HG02870 (cell line): ENCODE measurements at regions not wholly inside any gene's neighbourhood (a gene's known extent, or its start where the extent isn't known, plus 50 kb on each side); places are given as distances from the start of the nearest gene placed in this dataset.

Experiments
- ATAC-seq: cut with Tn5 transposase; IDR thresholded peaks from one replicate; pipeline ENCODE4 v1.9.1; 2021; ENCODE audit warnings: mild to moderate bottlenecking, moderate library complexity; ENCODE audit not compliant: unreplicated experiment

DNA sequence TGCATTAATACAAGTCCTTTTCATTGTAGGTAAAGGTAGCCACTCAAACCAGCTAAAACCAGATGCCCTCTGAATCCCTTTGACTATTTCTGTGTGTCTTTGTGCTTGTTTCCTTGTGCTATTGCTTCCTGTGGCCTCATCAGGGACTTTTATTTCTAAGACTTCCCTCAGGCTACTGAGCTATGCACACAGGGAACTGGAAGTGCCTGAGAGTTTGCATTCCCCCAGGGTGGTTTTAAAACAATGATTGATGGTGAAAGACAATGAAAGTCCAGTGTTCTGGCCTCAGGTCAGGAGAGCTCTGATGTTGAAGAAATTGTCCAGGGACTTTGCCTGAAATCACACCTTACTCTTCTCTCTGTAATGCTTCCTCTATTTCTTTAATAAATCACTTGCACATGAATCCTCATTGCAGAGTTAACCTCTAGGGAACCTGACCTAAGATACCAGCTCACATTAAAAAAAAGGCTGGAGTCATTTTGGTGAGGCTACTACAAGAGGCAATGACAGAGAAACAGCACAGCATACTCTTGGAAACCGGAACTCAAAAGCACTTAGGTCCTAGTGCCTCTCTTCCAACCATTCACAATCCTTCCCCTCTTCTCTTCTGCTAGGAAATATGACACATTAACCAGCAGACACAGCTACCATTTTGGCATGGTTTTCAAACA lies 158.1 kb upstream of the NREP start:
- no peak for ATAC-seq

DNA sequence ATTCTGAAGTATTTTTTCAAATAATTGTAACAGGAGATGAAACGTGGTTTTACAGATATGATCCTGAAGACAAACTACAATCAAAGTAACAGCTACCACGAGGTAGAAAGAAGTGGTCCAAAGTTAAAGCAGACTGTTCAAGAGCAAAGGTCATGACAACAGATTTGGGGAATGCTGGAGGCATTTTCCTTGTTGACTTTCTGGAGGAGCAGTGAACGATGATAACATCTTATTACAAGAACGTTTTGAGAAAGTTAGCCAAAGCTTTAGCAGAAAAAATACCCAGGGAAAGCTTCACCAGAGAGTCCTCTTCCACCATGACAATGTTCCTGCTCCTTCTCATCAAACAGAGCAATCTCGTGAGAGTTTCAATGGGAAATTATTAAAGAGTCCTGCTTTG lies 145.4 kb upstream of the NREP start:
- ATAC-seq = no peak

DNA sequence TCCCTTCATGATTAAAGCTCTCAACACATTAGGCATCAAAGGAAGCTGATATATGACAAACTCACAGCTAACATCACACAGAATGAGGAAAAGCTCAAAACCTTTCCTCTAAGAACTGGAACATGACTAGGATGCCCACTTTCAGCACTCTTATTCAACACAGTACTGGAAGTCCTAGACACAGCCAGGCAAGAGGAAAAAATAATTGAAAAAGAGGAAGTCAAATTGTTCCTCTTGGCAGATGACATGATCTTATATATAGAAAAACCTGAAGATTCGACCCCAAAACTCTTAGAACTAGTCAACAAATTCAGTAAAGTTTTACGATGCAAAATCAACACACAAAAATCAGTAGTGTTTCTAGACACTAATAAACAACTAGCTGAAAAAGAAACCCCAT lies 144.3 kb upstream of the NREP start:
- no peak for ATAC-seq

DNA sequence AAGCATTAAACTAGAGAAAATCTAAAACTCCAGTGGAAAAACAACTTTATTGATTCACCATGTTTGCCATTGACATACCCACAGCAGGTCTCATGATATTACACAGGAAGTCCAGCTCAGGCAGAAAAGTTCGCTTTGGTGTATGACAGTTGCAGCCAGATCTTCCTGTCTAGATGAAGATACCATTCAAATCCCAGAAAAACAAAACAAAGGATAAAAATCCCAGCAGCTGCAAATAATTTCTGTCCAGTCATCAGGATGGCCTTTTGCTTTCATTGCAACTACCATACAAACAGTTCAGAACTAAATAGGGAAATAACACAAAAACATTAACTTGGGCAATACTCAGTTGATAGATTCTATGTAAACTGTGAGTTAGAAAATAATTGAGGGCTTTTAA lies 136.0 kb upstream of the NREP start:
- no peak for ATAC-seq

DNA sequence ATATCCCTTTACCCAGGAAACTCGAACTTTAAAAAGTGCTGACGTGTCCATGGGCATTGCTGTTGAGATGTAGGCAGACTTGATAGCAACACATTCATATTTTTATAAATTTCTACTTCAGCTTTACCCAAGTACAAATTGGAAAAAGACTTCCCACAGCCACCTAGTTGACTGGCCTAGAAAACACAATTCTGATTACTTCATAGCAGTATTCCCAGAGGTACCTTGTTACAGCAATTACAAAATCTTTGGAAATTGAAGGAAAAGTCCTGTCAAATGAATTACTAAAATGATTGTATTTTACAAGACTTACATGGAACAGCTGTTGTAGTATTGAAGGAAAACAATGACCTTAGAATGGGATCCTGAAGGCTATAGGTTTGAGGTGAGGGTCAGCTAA lies 130.7 kb upstream of the NREP start:
- no peak for ATAC-seq

DNA sequence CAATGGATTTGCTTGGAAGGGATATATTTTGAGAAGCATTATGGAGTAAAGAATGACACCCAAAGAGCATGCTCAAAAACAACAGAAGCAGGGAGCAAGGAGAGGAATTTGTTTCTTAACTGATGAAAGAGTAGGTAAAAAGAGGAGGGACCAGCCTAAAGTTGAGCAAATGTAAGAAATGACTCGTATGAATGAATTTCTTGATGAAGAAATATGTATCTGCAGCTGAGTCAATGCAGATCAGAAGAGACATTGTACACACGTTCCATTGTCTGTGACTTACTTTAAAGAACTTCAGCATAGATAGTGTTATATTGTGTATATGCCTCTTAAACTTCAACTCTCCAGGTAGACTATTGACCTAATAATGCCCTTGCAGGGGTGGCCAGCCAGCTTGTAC lies 112.7 kb upstream of the NREP start:
- no peak for ATAC-seq

DNA sequence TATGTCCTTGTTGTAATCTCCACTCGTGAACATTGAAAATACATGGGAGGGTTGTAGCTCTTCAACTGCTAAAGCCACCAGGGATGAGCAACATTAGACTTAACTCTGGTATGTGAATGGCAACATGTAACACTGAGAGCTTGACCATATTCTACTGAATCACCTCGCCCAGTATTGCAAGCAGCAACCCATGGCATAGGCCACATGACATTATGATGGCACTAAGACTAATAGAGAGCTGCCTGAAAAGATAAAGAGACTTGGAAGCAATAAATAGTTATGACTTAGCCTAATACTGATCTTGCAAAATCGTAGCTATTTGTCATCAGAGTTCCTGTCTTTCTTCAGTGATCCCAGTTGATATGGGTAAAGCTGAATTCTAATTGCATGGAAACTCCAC lies 108.4 kb upstream of the NREP start:
- ATAC-seq = no peak

DNA sequence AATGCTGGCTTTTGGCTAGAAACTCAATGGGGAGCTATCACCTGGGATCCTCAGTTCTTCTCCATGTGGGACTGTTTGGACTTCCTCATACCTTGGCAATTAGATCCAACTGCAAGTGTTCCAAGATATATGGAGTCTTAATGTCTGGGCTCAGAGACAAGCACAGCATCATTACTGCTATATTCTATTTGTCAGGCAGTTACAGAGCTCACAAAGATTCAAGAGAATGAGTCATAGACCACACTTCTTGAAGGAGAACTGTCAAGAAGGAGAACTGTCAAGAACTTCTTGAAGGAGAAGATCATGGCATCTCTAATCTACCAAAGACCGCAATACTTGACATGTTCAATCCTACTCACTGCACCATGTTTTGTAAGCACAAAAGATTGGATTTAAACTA lies 106.8 kb upstream of the NREP start:
- no peak for ATAC-seq

DNA sequence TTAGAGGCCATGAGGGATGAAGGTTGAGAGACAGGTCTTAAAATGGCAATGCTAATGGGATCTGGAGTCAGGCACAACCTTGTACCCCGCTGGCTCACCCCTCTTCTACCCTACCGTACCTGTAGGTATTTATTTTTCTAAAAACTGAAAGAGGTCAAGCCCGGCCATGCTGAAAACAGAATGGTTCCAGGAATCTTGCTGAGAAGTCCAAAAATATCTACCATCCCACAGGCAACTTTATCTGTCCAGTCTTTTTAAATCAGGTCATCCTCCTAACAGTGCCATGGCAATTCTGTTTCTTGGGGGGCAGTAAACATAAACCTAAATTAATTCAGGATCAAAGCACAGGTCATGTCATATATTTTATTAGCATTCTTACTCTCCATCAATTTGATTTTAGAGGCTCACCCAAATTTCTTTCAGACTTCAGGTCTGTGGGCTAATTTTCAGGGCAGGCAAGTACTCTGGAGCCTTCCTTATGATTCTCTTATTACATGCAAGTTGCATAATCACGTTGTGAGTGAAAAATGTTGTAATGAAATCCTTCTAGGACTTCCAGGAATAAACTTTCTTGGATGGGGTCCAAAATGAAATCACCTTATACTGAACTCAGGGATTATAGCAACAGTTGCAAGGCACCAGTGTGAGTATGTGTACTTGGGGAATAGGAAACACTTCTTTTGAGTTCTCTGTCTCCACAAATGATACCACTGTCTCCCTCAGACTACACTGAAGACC lies 102.7 kb upstream of the NREP start:
- ATAC-seq = no peak

DNA sequence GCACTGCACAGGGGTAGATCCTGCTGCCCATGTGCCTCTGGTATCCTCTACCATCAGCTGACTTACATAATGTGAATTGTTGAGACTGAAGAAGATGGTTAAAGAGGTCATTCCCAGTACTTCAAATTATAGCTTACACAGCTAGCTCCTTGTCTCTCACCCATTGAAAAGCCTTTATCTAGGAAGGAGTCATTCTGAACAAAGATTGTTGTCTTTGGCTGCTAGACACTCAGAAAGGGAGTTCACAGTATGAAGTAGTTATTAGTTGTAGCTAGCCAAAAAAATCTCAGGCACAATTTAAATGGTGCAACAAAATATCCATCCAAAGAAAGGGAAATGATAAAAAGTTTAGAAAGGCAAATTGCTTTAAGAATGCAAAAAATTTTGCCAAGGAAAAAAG lies 102.0 kb upstream of the NREP start:
- ATAC-seq = no peak

DNA sequence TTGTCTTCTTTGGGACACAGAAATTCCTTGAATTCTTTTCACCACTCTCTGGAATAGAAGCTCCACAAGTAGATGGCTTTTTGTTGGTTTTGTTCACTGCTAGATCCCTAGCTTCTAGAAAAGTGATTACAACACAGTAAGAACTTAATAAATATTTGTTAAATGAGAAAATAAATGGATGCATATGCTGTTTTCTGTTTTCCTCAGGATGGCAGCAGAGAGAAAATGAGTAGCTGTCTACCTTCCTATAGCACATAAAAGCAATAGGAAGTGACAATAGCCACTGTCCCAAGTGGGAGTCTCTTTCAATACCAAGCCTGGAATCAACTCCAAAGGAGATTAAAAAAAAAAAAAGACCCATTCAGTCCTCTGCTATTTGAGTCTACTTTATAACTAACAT lies 100.6 kb upstream of the NREP start:
- ATAC-seq = no peak

DNA sequence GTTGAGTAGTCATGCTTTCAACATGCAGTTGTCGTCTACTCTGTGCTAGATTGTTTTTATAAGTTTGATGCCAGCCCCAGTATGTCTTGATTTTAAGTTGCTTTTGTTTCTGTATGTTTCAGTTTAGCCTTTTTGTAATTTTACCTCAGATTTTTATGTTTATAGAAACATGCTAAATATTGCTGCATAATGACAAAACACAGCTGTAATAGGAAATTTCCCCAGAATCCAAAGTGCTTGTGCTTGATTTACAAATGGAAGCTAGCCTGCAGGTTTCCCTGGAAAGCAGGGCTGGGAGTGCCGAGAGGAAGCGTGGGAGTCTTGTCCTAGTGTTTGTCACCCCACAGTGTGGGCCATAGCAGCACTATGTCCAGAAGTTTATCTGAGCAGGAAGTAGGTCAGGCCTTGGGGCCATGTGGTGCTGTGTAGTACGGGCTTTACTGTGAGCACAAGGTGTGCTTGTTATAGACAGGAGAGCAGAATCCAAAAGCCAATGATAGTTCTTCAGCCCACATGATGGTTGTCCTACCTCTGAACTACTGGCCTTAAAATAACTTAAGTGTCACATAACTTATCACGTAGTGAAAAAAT lies 100.0 kb upstream of the NREP start:
- ATAC-seq = no peak

DNA sequence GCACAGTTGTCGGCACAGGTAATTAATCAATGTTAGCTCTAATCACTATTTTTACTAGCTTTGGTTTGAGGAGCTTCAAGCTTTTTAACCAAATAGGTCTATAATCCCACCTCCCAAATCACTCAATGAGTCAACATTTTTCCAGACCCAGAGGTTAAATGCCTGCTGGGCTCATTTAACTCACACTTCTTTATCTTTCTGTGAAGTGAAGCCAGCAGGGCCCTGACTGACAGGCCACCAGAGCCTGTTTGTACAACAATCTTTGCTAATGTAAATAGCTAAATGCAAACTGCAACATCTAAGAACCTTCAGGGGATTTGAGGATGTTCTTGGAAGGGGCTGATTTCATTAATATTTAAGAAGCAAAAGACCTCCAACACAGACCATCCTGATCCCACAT lies 98.4 kb upstream of the NREP start:
- ATAC-seq = no peak

DNA sequence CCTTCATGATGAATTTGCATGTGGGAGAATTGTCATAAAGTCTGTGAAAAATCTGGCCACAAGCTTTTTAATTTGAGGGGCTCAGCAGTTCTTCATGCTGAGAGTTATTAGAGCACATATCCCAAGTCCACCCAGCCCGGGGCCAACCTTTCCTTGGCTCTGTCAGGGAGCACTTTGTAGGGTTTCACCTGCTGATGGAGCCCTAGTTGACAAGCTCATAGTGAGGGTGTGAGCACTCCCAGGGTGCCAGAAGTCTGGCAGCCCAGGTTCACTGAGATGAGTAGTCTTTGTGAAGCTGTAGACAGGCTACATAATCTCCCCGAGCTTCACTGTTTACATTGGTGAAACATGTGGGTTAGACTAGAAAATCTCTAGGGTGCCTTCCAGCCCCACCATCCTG lies 97.2 kb upstream of the NREP start:
- ATAC-seq = no peak

DNA sequence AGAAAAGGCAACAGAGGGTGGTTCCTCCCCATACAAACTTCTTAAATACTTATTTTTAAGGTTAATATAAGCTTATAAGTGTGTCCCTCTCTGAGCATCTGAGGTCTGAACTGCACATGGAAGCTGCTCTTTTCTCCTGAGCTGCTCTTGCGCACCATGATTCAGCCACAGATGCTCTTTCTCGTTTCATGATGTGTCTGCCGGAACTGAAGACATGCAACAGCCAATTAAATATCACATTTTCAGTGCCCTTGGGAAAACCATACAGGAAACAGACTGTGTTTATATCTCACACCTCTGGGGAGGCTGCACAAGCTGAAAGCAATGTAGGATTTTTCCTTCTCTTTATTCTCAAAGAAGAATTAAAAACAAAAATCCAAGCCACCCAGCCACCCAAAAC lies 96.8 kb upstream of the NREP start:
- no peak for ATAC-seq

DNA sequence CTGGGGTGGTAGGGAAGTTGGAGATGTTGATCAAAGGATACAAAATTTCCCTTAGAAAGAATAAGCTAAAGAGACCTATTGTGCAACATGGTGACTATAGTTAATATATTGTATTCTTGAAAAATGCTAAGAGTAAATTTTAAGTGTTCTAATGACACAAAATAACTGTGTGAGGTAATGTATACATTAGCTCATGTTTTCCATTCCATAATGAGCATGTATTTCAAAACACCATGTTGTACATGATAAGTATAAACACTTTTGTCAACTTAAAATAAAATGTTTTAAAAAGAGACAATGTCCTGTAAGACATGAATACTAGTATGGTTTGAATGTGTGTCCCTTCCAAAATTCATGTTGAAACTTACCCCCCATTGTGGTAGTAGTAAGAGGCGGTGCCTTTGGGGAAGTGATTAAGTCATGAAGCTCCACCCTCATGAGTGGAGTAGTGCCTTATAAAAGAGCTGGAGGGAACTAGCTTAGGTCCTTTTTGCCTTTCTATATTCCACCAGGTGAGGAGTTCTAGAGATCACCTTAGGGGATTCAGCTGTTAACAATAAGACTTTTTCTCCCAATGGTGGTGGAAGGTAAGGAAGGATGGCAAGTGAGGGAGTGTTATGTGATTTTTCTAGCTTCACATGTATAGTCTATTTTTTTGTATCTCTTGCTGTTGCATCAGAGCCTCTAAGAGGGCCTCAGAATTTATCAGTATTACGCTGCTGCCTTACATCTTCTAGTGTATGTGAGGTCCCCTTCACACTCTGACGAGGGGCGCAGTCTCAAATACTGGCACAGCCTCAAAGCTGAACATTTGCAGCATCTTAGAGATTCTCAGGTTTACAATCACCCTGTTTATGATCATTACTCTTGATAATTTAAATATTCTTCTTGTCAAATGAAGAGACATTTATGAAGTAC lies 94.9 kb upstream of the NREP start:
- no peak for ATAC-seq

DNA sequence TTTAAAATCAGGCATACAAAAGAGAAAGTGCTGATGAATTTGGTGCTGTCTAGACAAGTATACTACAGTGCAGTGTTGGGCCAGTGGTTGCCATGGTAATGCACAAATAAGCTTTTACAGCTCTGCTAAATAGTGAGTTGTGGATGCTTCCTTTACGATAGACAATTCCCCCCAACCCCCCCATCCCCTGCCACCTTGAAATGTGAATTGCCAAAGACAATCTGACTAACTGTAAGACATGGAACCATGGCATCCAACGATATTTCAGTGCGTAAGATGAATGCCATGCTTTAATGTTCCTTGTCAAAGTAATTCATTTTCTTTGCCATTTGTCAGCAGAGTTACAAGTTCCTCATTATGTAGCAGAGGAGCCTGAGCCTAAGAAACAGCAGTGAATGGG lies 91.5 kb upstream of the NREP start:
- ATAC-seq = no peak

DNA sequence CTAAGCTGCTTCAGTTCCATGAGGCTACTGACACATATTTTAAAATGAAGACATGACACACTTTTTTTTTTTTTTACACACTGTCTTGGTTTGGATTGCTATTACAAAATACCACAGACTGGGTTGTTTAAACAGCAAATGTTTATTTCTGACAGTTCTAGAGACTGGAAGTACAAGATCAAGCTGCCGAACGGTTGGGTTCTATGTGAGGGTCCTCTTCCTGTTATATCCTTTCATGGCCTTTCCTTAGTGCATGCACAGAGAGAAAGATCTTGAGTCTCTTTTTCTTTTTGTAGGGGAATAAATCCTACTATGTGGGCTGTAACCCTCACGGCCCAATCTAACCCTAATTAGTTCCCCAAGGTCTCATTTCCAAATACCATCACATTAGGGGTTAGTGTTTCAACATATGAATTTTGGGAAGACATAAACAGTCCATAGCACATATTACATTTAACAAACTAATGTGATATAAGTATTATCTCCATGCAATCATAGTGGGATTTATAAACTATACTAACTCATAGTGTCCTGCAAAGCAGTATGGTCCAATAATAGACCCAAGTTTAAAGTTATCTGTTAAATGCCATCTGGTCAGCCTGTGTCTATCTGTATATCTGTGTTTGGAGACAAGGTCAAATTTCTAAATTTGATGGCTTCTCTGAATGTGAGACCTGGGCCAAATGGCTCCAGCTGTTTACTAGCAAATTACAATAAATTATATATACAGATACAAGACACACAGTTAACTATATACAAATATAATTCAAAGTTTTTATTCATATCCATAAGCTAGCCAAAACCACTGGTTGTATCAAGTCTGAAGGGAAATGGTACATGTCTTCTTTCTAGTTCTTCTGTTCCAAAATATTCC lies 90.3 kb upstream of the NREP start:
- ATAC-seq = no peak

DNA sequence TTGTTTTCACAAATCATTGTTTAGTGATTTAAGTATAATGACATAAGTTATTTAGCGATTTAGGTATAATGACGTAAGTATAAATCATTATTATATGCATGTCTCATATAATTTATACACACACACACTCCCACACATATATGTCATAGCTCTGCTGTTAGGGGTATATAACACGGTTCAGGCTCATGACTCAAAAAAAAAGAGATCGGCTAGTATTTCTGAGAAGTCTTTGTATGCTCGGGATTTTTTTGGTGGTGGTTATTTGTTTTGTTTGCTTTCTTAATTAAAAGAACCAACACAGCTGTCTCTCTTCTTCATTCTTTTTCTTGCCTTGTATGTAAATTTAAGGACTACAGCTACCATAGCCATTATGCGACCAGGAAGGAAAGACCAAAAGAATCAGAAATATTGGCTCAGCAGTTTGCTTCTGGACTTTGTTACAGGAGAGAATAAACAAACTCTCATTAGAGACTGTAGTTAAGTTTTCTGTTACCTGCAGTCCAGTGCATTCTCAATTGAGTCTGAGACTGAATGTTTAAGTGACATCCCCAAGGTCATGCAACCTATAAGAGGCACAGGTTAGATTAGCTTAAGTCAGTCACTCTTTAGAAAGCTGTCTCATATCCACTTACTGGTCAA lies 83.2 kb upstream of the NREP start:
- ATAC-seq = no peak

DNA sequence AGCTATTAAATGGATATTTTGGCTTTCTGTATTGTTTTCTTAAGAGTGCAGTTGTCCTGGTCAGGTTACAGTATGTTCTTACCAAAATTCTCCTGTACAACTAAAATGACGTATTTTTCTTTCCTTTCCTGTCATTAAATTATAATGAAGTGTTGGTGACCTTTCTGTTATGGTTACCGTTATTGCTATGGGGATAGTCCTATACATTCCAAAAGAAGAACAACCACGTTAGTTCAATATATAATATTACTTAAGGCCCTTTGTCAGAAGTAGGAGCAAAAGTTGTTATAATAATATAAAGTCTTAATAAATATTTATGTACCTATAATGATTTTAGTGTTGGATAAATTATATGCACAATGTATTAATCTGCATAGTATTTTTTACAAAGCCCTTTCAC lies 82.4 kb upstream of the NREP start:
- no peak for ATAC-seq
